Stimulated activated naive CD8-positive, alpha-beta T cell treated with anti-CD3 and anti-CD28 coated beads, Interleukin-15, Interleukin-2, amounts not matched to agents 100 ng/mL and 50 ng/mL, for 24 hours (primary cell): ENCODE measurements at regions not wholly inside any gene's neighbourhood (a gene's known extent, or its start where the extent isn't known, plus 50 kb on each side); places are given as distances from the start of the nearest gene placed in this dataset.
"Not testable (repeated sequence)": the region's sequence is repeated elsewhere in the genome, so short reads cannot be mapped to it uniquely, and the experiment has no call there.

ENCODE experiments used
- H3K27ac Mint-ChIP-seq: one replicate; pipeline ENCODE4 v1.8.0; 2021; ENCODE audit warnings: mild to moderate bottlenecking, mixed read lengths
- H3K27me3 Mint-ChIP-seq: one replicate; pipeline ENCODE4 v1.8.0; 2021; ENCODE audit warnings: mixed read lengths
- H3K36me3 Mint-ChIP-seq: one replicate; pipeline ENCODE4 v1.8.0; 2021; ENCODE audit warnings: low read depth, mixed read lengths
- H3K4me1 Mint-ChIP-seq: one replicate; pipeline ENCODE4 v1.8.0; 2021; ENCODE audit warnings: low read depth, mixed read lengths
- H3K4me3 Mint-ChIP-seq: one replicate; pipeline ENCODE4 v1.8.0; 2021; ENCODE audit warnings: mild to moderate bottlenecking, mixed read lengths
- H3K9me3 Mint-ChIP-seq: one replicate; pipeline ENCODE4 v1.8.0; 2021; ENCODE audit warnings: mixed read lengths

GRCh38 chr3:153643471-153643870 is 477.7 kb upstream of the ARHGEF26 start:
- H3K36me3 Mint-ChIP-seq, H3K9me3 Mint-ChIP-seq, H3K4me3 Mint-ChIP-seq, H3K27me3 Mint-ChIP-seq: not testable (repeated sequence)
- peak overlapping the region; percentile 10 for H3K27ac Mint-ChIP-seq
- peaks cover 33% of the 10 kb centered on the region for H3K4me1 Mint-ChIP-seq

GRCh38 chr3:153649286-153649839 is 471.8 kb upstream of the ARHGEF26 start:
- H3K4me1 Mint-ChIP-seq: peaks cover 1% of the 10 kb centered on the region
- H3K27me3 Mint-ChIP-seq: no peaks in the 10 kb centered on the region
- H3K9me3 Mint-ChIP-seq: peaks cover under 1% of the 10 kb centered on the region
- peaks cover 5% of the 10 kb centered on the region for H3K36me3 Mint-ChIP-seq
- no peak overlapping the region for H3K4me3 Mint-ChIP-seq
- H3K27ac Mint-ChIP-seq: no peak overlapping the region

DNA sequence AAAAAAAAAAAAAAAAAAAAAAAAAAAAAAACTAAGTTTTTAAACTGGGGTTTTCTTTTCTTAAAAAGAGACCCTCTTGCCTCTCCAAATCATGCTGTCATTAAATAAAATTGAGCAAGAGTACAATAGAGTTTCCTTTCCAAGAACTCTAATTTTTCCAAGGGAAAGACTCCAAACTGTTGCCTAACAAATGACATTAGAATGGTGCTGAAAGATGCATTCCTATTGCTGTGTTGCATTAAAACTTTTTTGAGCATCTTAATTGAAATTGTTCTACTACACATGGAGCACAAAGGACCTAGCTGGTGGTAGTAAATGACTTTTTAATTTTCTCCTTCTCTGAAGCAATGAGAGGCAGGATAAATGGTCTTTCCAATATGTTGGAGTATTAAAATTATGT is 469.1 kb upstream of the ARHGEF26 start:
- Mint-ChIP-seq H3K4me1 (no peaks in the 10 kb centered on the region), H3K9me3 (peaks cover 5% of the 10 kb centered on the region), H3K27me3 (no peaks in the 10 kb centered on the region), H3K36me3 (peaks cover 5% of the 10 kb centered on the region), H3K4me3 (no peak overlapping the region), H3K27ac (no peak overlapping the region)

DNA sequence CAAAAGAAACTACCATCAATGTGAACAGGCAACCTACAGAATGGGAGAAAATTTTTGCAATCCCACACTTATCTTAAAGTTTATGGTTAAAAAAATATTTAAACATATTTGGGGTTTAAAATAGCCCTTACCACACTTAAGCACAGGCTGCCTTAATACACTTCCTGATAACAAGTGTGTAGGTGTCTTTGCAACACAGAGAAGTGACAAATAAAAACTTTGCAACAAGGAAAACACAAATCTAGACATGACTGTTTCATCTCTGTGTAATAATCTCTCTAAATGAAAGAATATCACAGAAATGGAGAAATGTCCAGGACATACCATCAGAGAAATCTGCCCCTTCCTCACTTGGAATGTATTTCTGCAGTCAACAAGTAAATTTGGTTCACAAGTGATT is 464.1 kb upstream of the ARHGEF26 start:
- H3K9me3 Mint-ChIP-seq: peaks cover 5% of the 10 kb centered on the region
- no peak overlapping the region for H3K4me3 Mint-ChIP-seq
- H3K36me3 Mint-ChIP-seq: peaks cover 5% of the 10 kb centered on the region
- H3K27ac Mint-ChIP-seq: no peak overlapping the region
- no peaks in the 10 kb centered on the region for H3K27me3 Mint-ChIP-seq
- H3K4me1 Mint-ChIP-seq: no peaks in the 10 kb centered on the region

DNA sequence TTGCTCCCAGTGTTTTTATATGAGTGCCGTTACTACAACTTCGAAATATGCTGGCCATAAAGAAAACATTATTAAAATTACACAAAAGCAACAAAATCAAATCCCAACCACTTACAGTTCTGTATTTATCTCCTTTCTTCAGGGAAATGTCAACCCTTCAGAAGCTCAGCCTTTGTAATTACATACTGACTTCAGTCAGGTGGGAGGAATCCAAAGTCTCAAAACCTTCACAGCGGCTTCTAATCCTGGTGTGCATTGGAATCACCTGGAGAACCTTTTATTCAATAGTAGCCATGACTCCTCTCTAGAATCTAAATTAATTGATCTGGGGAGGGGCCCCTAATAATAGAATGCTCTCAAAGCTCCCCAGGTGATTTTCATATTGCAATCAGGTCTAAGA is 463.7 kb upstream of the ARHGEF26 start:
- H3K27me3 Mint-ChIP-seq: no peaks in the 10 kb centered on the region
- no peaks in the 10 kb centered on the region for H3K4me1 Mint-ChIP-seq
- H3K4me3 Mint-ChIP-seq: no peak overlapping the region
- H3K36me3 Mint-ChIP-seq: peaks cover 5% of the 10 kb centered on the region
- peaks cover 5% of the 10 kb centered on the region for H3K9me3 Mint-ChIP-seq
- H3K27ac Mint-ChIP-seq: no peak overlapping the region

DNA sequence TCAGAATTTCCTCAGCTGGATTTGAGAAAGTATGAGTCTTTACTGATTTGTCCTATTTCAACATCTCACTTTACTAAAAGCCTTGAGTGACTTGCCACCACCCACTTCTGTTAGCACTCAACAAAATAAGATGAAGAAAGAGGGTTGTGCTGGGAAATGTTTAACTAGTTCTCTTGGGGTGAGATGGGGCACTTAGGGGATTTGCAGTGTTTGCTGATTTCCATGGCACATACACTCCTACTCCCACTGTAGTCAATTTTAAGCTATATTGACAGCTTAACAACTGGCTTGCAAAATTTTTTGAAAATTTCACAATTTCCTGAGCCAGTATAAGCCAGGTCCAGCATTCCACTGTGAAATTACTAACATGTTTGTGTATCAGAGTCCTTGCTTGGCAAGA is 463.1 kb upstream of the ARHGEF26 start:
- peaks cover 5% of the 10 kb centered on the region for H3K9me3 Mint-ChIP-seq
- H3K4me3 Mint-ChIP-seq: no peak overlapping the region
- H3K27me3 Mint-ChIP-seq: no peaks in the 10 kb centered on the region
- no peak overlapping the region for H3K27ac Mint-ChIP-seq
- peaks cover 5% of the 10 kb centered on the region for H3K36me3 Mint-ChIP-seq
- H3K4me1 Mint-ChIP-seq: no peaks in the 10 kb centered on the region

- Mint-ChIP-seq H3K4me3 (no peak overlapping the region), H3K27ac (no peak overlapping the region), H3K9me3 (no peaks in the 10 kb centered on the region), H3K4me1 (no peaks in the 10 kb centered on the region), H3K27me3 (peaks cover 3% of the 10 kb centered on the region), H3K36me3 (no peaks in the 10 kb centered on the region)
Measured at GRCh38 chr3:153666991-153667740, 454.0 kb upstream of the ARHGEF26 start.

GRCh38 chr3:153669527-153669926 is 451.7 kb upstream of the ARHGEF26 start:
- Mint-ChIP-seq H3K9me3 (no peaks in the 10 kb centered on the region), H3K27ac (no peak overlapping the region), H3K36me3 (no peaks in the 10 kb centered on the region), H3K27me3 (peaks cover 3% of the 10 kb centered on the region), H3K4me1 (peaks cover 4% of the 10 kb centered on the region), H3K4me3 (no peak overlapping the region)

DNA sequence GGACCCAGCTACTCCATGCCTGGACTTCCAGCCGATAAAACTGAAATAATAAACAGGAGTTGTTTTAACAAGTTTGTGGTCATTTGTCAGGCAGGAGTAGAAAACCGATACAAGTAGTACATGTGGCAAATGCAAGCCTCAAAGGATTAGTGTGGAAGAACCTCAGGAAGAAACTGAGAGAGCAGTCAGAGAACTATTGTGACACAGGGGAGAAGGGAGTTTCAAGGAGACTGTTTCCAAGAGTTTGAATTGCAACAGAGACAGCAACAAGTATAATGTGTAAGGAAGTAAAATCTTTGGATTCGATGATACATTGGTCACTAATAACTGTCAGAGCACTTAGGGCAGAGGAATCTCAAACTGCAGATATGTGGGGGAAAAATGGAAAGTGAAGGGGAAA is 450.6 kb upstream of the ARHGEF26 start:
- Mint-ChIP-seq H3K9me3 (no peaks in the 10 kb centered on the region), H3K27ac (no peak overlapping the region), H3K27me3 (peaks cover 3% of the 10 kb centered on the region), H3K4me1 (peaks cover 4% of the 10 kb centered on the region), H3K4me3 (no peak overlapping the region), H3K36me3 (no peaks in the 10 kb centered on the region)

DNA sequence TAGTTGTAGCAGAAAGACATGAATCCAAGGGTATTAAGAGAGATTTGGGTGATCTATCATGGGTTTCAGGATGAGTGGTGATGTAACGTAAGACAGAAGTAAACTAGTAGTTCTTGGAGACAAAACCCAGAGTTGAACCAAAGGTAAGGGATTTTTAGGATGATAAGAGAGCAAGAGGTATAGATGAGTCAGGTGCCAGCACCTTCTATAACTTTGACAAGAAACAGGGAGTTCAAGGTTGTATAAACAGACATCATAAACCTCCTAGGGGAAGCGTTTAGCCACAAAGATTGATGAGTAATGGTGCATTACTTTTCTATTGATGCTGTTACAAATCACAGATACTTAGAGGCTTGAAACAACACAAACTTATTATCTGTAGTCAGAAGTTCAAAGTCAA is 447.3 kb upstream of the ARHGEF26 start:
- Mint-ChIP-seq H3K4me3 (no peak overlapping the region), H3K27ac (no peak overlapping the region), H3K27me3 (peaks cover 3% of the 10 kb centered on the region), H3K36me3 (no peaks in the 10 kb centered on the region), H3K4me1 (peaks cover 4% of the 10 kb centered on the region), H3K9me3 (no peaks in the 10 kb centered on the region)

DNA sequence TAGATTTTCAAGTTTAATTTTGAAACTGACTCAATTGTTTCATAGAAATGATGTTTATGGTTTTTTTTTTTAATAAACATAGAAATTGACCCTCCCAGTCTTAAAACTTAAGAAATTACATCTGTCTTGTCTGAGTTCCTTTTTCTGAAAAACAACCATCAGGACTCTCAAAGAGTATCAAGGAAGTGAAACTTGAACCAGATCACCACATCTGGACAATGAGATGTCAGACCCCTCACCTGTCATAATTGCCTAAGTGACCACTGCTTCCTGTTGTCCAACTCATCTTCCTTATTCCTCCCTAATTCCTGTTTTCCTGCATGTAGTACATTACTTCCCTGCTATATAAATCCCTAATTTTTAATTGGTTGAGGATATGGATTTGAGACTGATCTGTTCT is 441.5 kb upstream of the ARHGEF26 start:
- Mint-ChIP-seq H3K27ac (no peak overlapping the region), H3K9me3 (peaks cover 5% of the 10 kb centered on the region), H3K36me3 (no peaks in the 10 kb centered on the region), H3K4me3 (no peak overlapping the region), H3K27me3 (no peaks in the 10 kb centered on the region), H3K4me1 (peaks cover 11% of the 10 kb centered on the region)

DNA sequence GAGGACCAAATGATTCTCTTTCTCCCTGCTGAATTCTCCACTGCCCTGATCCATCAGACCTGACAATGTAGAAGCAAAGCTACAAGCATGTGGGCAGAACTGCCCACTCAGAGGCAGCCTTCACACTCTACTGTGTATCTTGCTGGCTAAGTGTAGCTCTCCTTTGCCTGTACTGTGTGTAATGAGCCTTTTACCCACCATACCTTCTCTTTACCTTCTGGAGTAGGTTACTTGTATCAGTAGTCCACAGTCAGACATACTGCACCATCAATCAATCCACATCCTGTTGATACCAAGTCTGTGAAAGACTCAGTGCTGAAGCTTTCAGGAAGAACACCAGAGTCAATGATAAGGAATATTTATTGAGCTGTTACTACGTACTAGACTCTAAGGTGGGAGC is 440.7 kb upstream of the ARHGEF26 start:
- no peaks in the 10 kb centered on the region for H3K36me3 Mint-ChIP-seq
- H3K27me3 Mint-ChIP-seq: no peaks in the 10 kb centered on the region
- H3K9me3 Mint-ChIP-seq: peaks cover 5% of the 10 kb centered on the region
- H3K27ac Mint-ChIP-seq: no peak overlapping the region
- H3K4me1 Mint-ChIP-seq: peaks cover 11% of the 10 kb centered on the region
- no peak overlapping the region for H3K4me3 Mint-ChIP-seq

GRCh38 chr3:153681057-153681456 is 440.1 kb upstream of the ARHGEF26 start:
- H3K36me3 Mint-ChIP-seq: no peaks in the 10 kb centered on the region
- H3K27ac Mint-ChIP-seq: no peak overlapping the region
- no peaks in the 10 kb centered on the region for H3K27me3 Mint-ChIP-seq
- peaks cover 5% of the 10 kb centered on the region for H3K9me3 Mint-ChIP-seq
- H3K4me1 Mint-ChIP-seq: peaks cover 11% of the 10 kb centered on the region
- H3K4me3 Mint-ChIP-seq: no peak overlapping the region

DNA sequence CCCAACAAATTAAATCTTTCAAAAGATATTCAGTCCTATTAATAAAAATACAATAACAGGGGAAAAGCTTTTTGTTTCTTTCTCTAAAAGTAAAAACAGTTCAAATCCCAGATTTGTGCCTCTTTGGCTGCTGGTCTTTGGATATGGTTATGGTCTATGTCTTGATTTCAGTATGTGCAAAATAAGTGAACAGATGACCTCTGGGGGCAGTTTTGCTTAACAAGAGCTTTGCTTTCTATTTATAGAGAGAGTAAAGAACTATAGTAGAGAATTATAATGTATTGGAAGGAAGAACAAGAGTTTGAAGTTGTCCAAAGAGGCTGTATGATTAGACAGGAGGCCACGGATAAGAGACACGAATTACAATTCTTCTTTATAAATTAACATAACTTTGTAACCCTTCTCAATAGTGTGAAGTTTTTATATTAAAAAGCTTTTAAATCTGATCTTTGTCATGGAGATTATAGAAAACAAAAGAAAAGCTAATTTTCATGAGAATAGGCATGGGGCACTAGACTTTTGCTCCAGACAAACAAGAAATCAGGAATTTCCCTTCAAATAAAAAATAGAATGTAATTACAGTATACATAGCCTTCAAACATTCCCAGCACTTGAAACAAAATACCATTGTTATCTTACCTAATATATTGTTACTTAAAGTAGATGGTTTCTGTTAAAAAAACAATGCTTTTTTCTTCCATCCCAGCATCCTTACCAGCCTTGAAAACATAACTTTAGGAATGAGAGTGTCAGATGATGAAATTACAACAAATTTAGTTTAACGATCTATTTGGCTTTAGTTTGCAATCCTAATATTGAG is 432.7 kb upstream of the ARHGEF26 start:
- Mint-ChIP-seq H3K27ac (no peak overlapping the region), H3K36me3 (no peaks in the 10 kb centered on the region), H3K27me3 (no peaks in the 10 kb centered on the region), H3K9me3 (no peaks in the 10 kb centered on the region), H3K4me1 (no peaks in the 10 kb centered on the region), H3K4me3 (no peak overlapping the region)

- no peaks in the 10 kb centered on the region for H3K36me3 Mint-ChIP-seq
- H3K27me3 Mint-ChIP-seq: no peaks in the 10 kb centered on the region
- H3K4me3 Mint-ChIP-seq: no peak overlapping the region
- H3K9me3 Mint-ChIP-seq: no peaks in the 10 kb centered on the region
- no peaks in the 10 kb centered on the region for H3K4me1 Mint-ChIP-seq
- no peak overlapping the region for H3K27ac Mint-ChIP-seq
Measured at GRCh38 chr3:153693207-153693606, 428.0 kb upstream of the ARHGEF26 start.
